DMS114 treated with DMSO at 0.1 percent for 48 hours (cell line): ENCODE measurements at regions not wholly inside any gene's neighbourhood (a gene's known extent, or its start where the extent isn't known, plus 50 kb on each side); places are given as distances from the start of the nearest gene placed in this dataset.
A peak's percentile ranks its signal among the peaks of the same experiment; 100 is the strongest.
"Not testable (repeated sequence)": the region's sequence is repeated elsewhere in the genome, so short reads cannot be mapped to it uniquely, and the experiment has no call there.

ENCODE experiments used
- DNase-seq: peaks from one replicate; lab custom pipeline; 2025; ENCODE audit not compliant: unreplicated experiment; lab: John Stamatoyannopoulos, UW

GRCh38 chr4:72786401-72786990 is 217.5 kb upstream of the ADAMTS3 start:
- DNase-seq, result no peak

DNA sequence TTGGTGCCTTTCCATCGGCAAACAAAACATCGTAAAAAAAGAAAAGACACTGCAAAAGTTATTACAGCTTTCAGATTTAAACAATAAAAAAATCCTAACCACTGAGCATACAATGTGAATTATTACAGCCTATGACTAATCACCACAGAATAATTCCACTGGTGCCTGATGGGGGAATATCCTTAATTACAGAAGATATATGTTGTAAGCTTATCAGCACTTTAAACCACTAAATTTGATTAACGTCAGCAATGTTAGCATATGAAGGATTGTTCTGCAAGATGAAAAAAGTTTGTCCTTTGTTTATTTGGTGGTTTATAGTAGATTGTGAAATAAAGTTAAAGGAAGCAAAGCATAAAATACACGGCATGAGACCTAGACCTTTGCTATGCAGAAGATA is 210.2 kb upstream of the ADAMTS3 start:
- DNase-seq, result no peak

DNA sequence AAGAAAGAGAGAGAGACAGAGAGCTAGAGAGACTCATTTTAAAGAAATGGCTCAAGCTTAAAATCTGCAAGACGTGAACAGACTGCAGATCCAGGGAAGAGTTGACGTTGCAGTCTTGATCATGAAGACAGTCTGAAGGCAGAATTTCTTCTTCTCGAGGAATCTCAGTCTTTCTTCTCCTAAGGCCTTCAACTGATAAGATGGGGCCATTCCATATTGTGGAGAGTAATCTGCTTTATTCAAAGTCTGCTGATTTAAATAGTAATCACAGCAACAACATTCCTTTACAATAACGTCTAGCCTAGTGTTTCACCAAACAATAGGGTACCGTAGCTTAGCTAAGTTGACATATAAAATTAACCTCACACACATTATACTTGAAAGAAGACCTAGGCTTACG is 208.4 kb upstream of the ADAMTS3 start:
- DNase-seq, result no peak

DNA sequence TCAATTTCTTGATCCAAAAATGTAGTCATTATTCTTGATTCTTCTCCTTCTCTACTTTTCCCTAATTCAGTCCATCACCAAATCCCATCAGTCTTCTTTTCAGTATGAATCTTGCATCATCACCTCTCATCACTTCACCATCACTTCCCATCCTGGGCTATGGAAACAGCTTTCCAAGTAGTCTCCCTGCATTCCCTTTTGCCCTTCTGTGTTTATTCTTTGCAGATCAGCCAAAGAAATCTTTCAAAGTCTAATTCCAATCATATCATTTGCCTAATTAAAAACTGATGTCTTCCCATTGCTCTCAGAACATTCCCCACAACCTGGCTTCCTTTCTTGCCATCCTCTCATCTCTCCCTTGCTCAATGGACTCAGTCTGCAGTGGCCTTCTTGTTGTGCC is 201.7 kb upstream of the ADAMTS3 start:
- no peak for DNase-seq

DNA sequence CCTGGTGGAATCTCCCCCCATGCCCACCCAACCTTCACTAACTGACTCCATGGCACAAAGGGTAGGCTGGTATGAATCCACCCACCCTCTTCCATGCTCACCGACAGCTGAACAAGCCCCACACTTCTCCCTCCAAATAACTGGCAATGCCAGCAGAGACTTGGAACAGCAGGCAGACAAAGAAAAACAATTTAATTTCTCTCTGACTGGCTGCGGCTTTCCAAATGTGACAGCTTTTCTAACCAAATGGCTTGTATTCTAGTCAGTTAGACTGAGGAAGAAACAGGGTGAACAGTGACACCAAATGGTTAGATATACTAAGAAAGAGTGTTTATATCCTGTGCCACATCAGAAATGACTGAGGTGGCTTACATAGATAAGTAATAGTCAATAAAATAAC is 199.3 kb upstream of the ADAMTS3 start:
- DNase-seq, result peak; percentile 0

GRCh38 chr4:72767618-72768302 is 198.7 kb upstream of the ADAMTS3 start:
- no peak for DNase-seq

GRCh38 chr4:72765788-72766187 is 196.8 kb upstream of the ADAMTS3 start:
- not testable (repeated sequence) for DNase-seq

DNA sequence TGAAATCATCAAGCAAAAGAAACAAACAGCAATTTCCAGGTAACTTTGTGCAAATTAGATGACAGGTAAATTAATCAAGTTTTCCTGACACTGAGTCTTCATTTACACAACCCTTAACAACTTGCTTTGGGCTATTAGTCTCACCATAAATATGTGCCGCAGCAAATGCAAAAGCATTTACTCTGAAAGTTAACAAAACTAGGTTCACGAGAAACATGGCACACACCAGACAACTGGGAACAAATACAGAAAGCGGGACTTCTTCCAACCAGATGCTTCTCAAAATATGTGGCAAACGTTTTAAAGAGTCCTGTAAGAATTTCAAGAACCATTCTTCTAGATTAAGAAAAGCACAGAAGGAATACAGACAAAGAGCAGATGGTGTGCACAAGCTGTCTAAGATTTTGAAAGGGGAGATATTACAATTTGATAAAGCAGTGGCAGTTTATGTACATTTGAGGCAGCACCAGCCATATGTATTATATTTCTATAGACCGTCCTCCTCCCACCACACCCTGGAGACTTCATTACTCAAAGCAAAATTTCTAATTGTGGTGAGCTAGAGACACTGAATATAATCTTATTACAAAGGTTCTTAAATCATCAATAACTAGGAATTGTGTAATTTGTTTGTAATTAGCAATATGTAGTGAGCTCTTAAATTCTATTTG is 192.5 kb upstream of the ADAMTS3 start:
- no peak for DNase-seq

DNA sequence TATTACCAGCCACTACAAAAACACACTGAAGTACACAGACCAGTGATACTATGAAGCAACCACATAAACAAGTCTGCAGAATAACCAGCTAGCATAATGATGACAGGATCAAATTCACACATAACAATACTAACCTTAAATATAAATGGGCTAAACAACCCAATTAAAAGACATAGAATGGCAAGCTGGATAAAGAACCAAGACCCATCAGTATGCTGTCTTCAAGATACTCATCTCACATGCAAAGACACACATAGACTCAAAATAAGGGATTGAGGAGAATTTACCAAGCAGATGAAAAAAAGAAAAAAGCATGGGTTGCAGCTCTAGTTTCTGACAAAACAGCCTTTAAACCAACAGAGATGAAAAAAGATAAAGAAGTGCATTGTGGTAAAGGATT is 184.4 kb upstream of the ADAMTS3 start:
- DNase-seq, result not testable (repeated sequence)

GRCh38 chr4:72744103-72744725 is 175.2 kb upstream of the ADAMTS3 start:
- no peak for DNase-seq

- DNase-seq, result no peak
Observed at GRCh38 chr4:72743078-72743477, 174.1 kb upstream of the ADAMTS3 start.

GRCh38 chr4:72715299-72715698 is 146.3 kb upstream of the ADAMTS3 start:
- no peak for DNase-seq

DNA sequence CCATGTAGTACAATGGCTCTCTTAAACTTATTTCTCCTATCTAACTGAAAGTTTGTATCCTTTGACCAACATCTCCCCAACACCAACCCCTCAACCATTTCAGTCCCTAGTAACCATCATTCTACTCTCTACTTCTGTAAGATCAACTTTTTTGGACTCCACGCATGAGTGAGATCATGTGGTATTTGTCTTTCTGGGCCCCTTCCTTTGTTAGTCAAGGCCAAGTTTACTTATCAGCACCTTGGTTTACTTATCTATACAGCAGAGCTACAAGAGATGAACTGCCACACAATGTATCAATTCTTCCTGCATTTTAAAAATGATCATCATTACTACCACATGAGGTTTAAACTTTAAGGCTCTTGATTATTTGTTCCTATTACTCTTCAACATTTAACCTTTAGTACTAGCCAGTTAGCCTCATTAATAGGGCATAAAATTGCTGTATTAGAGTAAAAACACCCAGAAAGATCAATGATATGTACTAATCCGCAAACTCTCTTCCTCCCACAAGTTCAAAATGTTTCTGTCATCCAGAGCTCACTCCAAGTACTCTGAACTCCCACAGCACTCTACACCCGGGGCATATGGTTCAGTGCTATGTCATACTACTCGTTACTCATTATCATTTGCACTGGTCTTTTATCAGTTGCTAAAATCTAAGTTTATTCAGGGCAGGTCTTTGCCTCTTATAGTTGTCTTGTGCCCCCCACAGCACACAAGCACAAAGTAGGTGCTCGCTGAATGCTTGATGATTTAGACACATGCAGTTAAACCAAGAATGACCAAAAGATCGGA is 145.7 kb upstream of the ADAMTS3 start:
- DNase-seq, result no peak

DNA sequence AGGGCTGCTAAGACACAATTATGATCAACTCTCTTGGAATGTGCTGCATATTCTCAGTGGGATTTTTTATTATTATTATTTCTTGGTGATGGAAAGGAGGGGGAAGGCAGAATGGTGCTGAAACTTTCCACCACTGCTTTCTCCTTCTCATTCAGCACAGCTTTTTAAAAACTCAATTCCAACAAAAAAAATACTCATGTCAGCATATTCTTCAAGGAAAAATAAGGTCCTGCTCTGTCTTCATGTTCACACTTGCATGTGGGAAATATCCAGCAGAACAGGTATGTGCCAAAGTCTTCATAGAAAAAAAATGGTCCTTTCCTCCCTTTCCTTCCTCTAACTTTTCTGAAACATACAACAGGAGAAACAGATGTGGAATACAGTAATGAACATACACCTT is 144.0 kb upstream of the ADAMTS3 start:
- DNase-seq, result no peak

DNA sequence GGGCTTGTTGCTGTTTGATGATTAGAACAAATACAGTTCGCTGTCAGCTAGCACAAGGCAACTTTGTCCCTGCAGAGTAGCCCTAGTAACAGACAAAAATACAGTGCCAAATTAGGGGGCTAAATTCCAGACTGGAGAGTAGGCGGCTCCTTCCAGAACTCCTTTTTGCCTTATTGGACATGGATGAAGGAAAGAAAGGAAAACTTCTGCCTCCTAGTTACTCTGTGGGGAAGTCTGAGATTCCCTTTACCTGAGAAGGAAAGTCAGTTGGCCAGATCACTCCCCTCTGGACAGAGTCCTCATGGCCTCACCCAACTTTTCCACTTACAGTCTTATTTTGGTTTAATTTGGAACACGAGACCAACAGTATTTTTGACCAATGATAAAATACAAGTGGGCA is 140.5 kb upstream of the ADAMTS3 start:
- DNase-seq, result no peak

DNA sequence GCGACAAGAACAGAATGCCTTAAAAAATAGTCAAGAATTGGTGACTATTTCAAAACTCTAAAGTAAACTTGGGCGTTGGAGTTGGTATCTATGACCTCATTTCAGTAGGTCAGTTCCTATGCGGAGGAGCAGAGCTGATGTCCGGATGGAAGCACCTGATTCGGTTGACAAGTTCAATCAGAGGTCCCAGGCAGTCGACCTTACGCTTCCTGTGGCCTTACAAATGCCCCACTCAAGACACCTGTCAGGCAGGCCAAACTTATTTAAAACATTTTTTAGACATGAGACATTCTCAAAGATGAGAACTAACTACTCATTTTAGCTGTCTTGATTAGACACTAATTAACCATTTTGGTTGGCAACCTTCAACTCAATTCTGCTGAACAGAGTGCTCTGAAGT is 137.7 kb upstream of the ADAMTS3 start:
- DNase-seq, result no peak

- not testable (repeated sequence) for DNase-seq
Observed at GRCh38 chr4:72704925-72705640, 136.1 kb upstream of the ADAMTS3 start.

DNA sequence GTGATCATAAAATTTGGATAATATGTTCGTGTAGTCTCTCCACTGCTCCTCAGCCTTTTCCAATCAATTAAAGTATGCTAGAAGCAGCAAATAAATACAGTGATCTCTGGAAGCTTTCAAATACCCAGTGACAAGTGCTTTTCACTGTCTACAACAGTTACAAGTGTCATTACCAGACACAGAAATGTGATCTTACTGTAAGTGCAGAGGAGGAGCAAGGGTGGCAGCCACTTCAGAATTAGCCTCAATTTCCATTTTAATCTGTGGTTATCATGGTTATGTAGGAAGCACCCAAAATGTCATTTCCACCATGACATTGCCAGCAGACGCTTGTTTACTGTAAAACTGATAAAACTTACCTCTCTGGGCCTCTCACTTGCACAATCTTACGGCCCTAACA is 133.9 kb upstream of the ADAMTS3 start:
- DNase-seq, result no peak

DNA sequence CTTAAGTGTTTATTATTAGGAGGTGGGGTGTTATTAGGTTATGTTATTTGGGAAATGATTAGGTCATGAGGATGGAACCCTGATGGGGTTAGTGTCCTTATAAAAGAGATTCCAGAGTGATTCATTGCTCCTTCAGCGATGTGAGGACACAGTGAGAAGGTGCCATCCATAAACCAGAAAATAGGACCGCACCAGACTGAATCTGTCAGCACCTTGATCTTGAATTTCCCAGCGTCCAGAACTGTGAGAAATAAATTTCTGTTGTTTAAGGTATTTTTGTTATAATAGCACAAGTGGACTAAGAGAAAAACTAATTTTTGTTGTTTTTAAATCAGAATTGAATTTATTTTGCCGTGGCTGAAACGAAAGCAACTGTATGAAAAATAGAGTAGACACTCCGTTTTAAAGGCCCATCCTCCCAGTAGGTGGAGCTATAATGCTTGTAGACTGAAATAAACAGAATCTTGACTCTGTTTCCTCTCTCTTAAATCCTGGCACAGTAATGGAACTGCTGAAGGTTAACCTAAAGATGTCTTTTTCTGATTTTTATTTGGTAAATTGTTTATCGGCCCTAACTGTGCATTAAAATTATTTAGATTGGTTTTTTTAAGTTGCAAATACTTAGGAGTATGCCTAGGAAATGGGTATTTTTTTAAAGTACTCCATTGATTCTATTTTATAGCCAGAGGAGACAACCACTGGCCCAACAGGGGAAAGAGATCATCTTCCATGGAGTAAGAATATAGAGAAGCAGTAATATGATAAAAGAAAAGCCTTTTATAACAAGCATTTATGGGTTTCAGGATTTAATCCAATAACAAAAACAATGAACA is 133.2 kb upstream of the ADAMTS3 start:
- peak; percentile 27 for DNase-seq

- DNase-seq, result no peak
Observed at GRCh38 chr4:72690771-72691170, 121.8 kb upstream of the ADAMTS3 start.
